Gastroesophageal sphincter (tissue), 3 donors: ENCODE measurements at regions not wholly inside any gene's neighbourhood (a gene's known extent, or its start where the extent isn't known, plus 50 kb on each side); places are given as distances from the start of the nearest gene placed in this dataset.

ENCODE experiments used
- POLR2A ChIP-seq, 2 donors: fragments of 450-650 bp; IDR thresholded peaks; one replicate each; pipeline ENCODE4 v1.6.1; 2017; ENCODE audit warnings: antibody characterized with exemption in 2 of 2, mild to moderate bottlenecking in 2 of 2, moderate library complexity in 1 of 2
- TF ChIP-seq, protein P1 (sequence below), 4 experiments: fragments of 200-600 bp in 2 of 4; fragments of 450-650 bp in 2 of 4; sonication (generic) in 1 of 4; IDR thresholded peaks; one replicate each; pipeline ENCODE4 v1.5.1; 2017 to 2019; ENCODE audit warnings: antibody characterized with exemption in 4 of 4, mild to moderate bottlenecking in 2 of 4, moderate library complexity in 2 of 4

DNA sequence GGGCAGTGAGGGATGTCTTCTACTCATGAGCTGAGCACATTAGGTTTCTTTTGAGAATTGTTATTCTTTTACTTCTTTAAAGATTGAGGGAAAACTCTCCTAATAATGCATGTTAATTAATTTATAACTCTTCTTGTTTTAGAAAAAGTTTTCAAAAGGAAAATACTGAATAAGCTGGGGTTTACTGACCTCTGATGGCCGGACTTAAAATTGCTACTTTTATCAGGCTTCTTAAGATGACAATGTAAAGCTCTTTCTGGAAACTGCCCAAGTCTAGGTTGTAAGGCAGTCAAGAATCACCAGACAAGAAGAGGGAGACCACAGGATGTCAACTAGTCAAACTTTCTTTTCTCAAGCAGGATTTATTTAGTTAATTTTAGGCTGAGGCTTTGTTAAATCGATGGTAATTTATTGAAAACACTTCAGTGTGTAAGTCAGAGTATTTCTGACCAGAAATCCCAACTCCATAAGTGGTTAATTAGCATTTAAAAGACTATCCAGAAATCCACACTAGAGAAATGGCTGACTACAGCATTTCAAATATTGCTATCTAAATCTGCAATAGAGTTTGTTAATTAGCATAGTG, 82.1 kb downstream of the AVPR1A start:
- TF ChIP-seq, protein P1, sequence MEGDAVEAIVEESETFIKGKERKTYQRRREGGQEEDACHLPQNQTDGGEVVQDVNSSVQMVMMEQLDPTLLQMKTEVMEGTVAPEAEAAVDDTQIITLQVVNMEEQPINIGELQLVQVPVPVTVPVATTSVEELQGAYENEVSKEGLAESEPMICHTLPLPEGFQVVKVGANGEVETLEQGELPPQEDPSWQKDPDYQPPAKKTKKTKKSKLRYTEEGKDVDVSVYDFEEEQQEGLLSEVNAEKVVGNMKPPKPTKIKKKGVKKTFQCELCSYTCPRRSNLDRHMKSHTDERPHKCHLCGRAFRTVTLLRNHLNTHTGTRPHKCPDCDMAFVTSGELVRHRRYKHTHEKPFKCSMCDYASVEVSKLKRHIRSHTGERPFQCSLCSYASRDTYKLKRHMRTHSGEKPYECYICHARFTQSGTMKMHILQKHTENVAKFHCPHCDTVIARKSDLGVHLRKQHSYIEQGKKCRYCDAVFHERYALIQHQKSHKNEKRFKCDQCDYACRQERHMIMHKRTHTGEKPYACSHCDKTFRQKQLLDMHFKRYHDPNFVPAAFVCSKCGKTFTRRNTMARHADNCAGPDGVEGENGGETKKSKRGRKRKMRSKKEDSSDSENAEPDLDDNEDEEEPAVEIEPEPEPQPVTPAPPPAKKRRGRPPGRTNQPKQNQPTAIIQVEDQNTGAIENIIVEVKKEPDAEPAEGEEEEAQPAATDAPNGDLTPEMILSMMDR (IDR thresholded peaks at IDR 0.05): peak in 1 of 4 experiments; percentile 16
- TF ChIP-seq POLR2A (IDR thresholded peaks at IDR 0.05): no peak
